Upper lobe of left lung (tissue), 4 donors: ENCODE measurements at regions not wholly inside any gene's neighbourhood (a gene's known extent, or its start where the extent isn't known, plus 50 kb on each side); places are given as distances from the start of the nearest gene placed in this dataset.

Experiments
- CTCF ChIP-seq, 6 experiments: fragments of 450-650 bp in 4 of 6; fragments of 200-600 bp in 2 of 6; sonication (generic) in 2 of 6; IDR thresholded peaks; one replicate each; pipeline ENCODE4 v1.5.1; 2016 to 2019; ENCODE audit warnings: antibody characterized with exemption in 6 of 6
- EP300 ChIP-seq, 4 donors: sonication (generic); formaldehyde crosslinking; IDR thresholded peaks; one replicate each; pipeline ENCODE4 v1.5.1; 2017; ENCODE audit warnings: antibody characterized with exemption in 4 of 4, control low read depth in 2 of 4
- POLR2A ChIP-seq, 4 donors: fragments of 450-650 bp; IDR thresholded peaks; one replicate each; pipeline ENCODE4 v1.5.1; 2016 to 2017; ENCODE audit warnings: antibody characterized with exemption in 4 of 4, mild to moderate bottlenecking in 2 of 4
- POLR2AphosphoS5 ChIP-seq, 2 donors: sonication (generic); formaldehyde crosslinking; IDR thresholded peaks; one replicate each; pipeline ENCODE4 v1.5.1; 2017; ENCODE audit warnings: antibody characterized with exemption in 2 of 2

- no peak for TF ChIP-seq CTCF (IDR thresholded peaks at IDR 0.05)
- TF ChIP-seq POLR2A (IDR thresholded peaks at IDR 0.05), result no peak
- TF ChIP-seq POLR2AphosphoS5 (IDR thresholded peaks at IDR 0.05), result no peak
- TF ChIP-seq EP300 (IDR thresholded peaks at IDR 0.05), result no peak
Observed at GRCh38 chr20:58017231-58017969, 211.1 kb downstream of the ANKRD60 start.
